ENCODE measurements at regions not wholly inside any gene's neighbourhood (a gene's known extent, or its start where the extent isn't known, plus 50 kb on each side); places are given as distances from the start of the nearest gene placed in this dataset.
A peak's percentile ranks its signal among the peaks of the same experiment; 100 is the strongest.

- no peaks in the 10 kb centered on the region for H3K36me3 ChIP-seq (ENCODE audit: control insufficient read depth in 2 of 2, insufficient read depth in 1 of 2, low read length in 2 of 2)
- H3K27ac ChIP-seq (ENCODE audit: extremely low read depth, low read depth, low read length), result no peak overlapping the region
- no peaks in the 10 kb centered on the region for H3K9me3 ChIP-seq (ENCODE audit: control insufficient read depth, insufficient read depth, low read depth, low read length)
- POLR2A ChIA-PET, result no interaction called here
- TF ChIP-seq ZFHX2 (tag by site-specific recombination; conservative IDR thresholded peaks at IDR 0.05), result no peak
- CTCF ChIA-PET, result no interaction called here
- H3K4me1 ChIP-seq (ENCODE audit: control insufficient read depth, insufficient read depth, low read length), result no peaks in the 10 kb centered on the region
- H3K4me3 ChIP-seq (ENCODE audit: low read depth, low read length), result no peak overlapping the region
Measured at GRCh38 chr2:180405520-180405919, 398.4 kb upstream of the CWC22 start.

- no peaks in the 10 kb centered on the region for H3K36me3 ChIP-seq (ENCODE audit: control insufficient read depth in 2 of 2, insufficient read depth in 1 of 2, low read length in 2 of 2)
- CTCF ChIA-PET, result no interaction called here
- POLR2A ChIA-PET, result no interaction called here
- no peaks in the 10 kb centered on the region for H3K4me1 ChIP-seq (ENCODE audit: control insufficient read depth, insufficient read depth, low read length)
- H3K4me3 ChIP-seq (ENCODE audit: low read depth, low read length), result no peak overlapping the region
- TF ChIP-seq SALL2 (tag by site-specific recombination; IDR thresholded peaks at IDR 0.05; ENCODE audit: borderline replicate concordance) (no peak), ZSCAN23 (tag by site-specific recombination; IDR thresholded peaks at IDR 0.05) (no peak), TRIM28 (IDR thresholded peaks at IDR 0.05; ENCODE audit: borderline replicate concordance, low read length) (peak; percentile 57; the same call in 1 of the 2 replicates), ZNF140 (tag by site-specific recombination; IDR thresholded peaks at IDR 0.05) (no peak), ZNF792 (tag by site-specific recombination; IDR thresholded peaks at IDR 0.05) (no peak), ZNF704 (tag by site-specific recombination; IDR thresholded peaks at IDR 0.05) (no peak), KLF16 (tag by site-specific recombination; IDR thresholded peaks at IDR 0.05) (no peak), ZSCAN30 (tag by site-specific recombination; IDR thresholded peaks at IDR 0.05) (no peak), SETDB1 (IDR thresholded peaks at IDR 0.05; ENCODE audit: insufficient read length, low read length) (peak; percentile 76), ZNF777 (tag by site-specific recombination; IDR thresholded peaks at IDR 0.05; ENCODE audit: borderline replicate concordance) (no peak), PRDM1 (tag by site-specific recombination; IDR thresholded peaks at IDR 0.05) (no peak), ZNF670 (tag by site-specific recombination; IDR thresholded peaks at IDR 0.05; ENCODE audit: low read depth) (no peak), ZSCAN16 (tag by site-specific recombination; IDR thresholded peaks at IDR 0.05) (no peak)
- no peak overlapping the region for H3K27ac ChIP-seq (ENCODE audit: extremely low read depth, low read depth, low read length)
- no peaks in the 10 kb centered on the region for H3K9me3 ChIP-seq (ENCODE audit: control insufficient read depth, insufficient read depth, low read depth, low read length)
Measured at GRCh38 chr2:180394305-180394704, 387.2 kb upstream of the CWC22 start.

GRCh38 chr2:180385601-180386201 is 378.6 kb upstream of the CWC22 start:
- TF ChIP-seq ZNF585B (tag by site-specific recombination; IDR thresholded peaks at IDR 0.05) (no peak), ZBTB17 (tag by site-specific recombination; IDR thresholded peaks at IDR 0.05) (peak; percentile 35; the same call in 1 of the 2 replicates), PRDM6 (tag by site-specific recombination; IDR thresholded peaks at IDR 0.05) (0 out of 2 replicates have a peak, but pooled peaks have one; percentile 18), ZNF324 (tag by site-specific recombination; IDR thresholded peaks at IDR 0.05) (no peak), ZNF362 (tag by site-specific recombination; IDR thresholded peaks at IDR 0.05) (0 out of 2 replicates have a peak, but pooled peaks have one; percentile 16)
- Histone ChIP-seq H3K4me1 (ENCODE audit: control insufficient read depth, insufficient read depth, low read length) (no peaks in the 10 kb centered on the region; the same call in 1 of the 2 replicates), H3K9me3 (ENCODE audit: control insufficient read depth, insufficient read depth, low read depth, low read length) (no peaks in the 10 kb centered on the region), H3K27ac (ENCODE audit: extremely low read depth, low read depth, low read length) (no peak overlapping the region), H3K36me3 (ENCODE audit: control insufficient read depth in 2 of 2, insufficient read depth in 1 of 2, low read length in 2 of 2) (no peaks in the 10 kb centered on the region), H3K4me3 (ENCODE audit: low read depth, low read length) (no peak overlapping the region)
- POLR2A ChIA-PET, result no interaction called here
- CTCF ChIA-PET, result no interaction called here
